ENCODE measurements at regions not wholly inside any gene's neighbourhood (a gene's known extent, or its start where the extent isn't known, plus 50 kb on each side); places are given as distances from the start of the nearest gene placed in this dataset.
"Not testable (repeated sequence)": the region's sequence is repeated elsewhere in the genome, so short reads cannot be mapped to it uniquely, and the experiment has no call there.

DNA sequence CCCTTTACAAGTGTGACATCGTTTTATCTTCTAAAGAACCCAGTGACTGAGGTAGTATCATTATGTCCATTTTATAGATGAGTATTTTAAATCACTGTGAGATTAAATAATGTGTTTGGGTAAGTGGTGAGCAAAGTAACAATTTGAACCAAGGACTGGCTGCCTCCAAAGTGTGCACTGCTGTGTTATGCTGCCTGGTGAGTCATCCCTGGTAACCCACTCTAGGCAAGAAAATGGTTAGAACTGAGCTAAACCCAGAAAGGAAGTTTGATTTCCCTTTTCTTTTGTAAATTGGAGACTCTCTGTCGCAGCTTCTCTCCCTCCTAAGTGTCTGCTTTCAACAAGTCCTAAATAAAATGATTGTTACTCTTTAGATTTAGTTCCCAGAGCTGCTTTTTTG is 342.8 kb upstream of the KAZN start:
- no peak overlapping the region for H3K9ac ChIP-seq (ENCODE audit: low read depth, low read length)
- no peaks in the 10 kb centered on the region for H3K9me3 ChIP-seq (ENCODE audit: control insufficient read depth, insufficient read depth, low read length)
- peaks cover 8% of the 10 kb centered on the region; the same call in 1 of the 2 replicates for H3K4me1 ChIP-seq (ENCODE audit: control insufficient read depth, insufficient read depth, low read length)
- H3K27me3 ChIP-seq (ENCODE audit: control insufficient read depth, insufficient read depth, low read length): no peaks in the 10 kb centered on the region
- H3K36me3 ChIP-seq (ENCODE audit: control insufficient read depth, insufficient read depth, low read length): no peaks in the 10 kb centered on the region
- no peak overlapping the region for H3K4me3 ChIP-seq (ENCODE audit: low read depth, low read length)
- H3K27ac ChIP-seq (ENCODE audit: low read depth, low read length): no peak overlapping the region

DNA sequence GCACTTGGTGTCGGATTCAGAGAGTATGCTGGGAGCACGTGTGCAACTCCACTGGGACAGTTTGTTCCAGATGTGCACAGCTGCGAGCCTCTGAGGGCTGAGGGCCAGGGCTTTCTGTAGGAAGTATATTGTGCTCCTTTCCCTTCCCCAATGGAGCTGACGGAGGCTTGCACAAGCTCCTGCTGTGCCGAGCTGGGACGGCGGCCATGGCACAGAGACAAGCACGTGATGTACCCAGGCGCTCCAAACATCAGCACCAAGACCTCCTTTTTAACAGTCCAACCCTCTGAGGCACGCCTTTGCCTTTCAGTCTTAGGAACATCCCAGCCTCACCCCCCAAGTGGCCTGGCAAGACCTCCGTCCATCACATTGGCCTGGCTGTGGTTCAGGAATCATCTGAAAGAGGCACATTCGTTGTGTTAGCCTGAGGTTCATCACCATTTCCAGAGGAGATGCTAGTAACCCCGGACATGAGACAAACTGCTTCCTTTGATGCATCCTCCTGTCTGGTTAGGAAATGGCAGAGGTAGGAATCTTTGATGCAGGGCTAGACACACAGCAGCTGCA is 339.2 kb upstream of the KAZN start:
- H3K27ac ChIP-seq (ENCODE audit: low read depth, low read length): no peak overlapping the region
- no peak overlapping the region for H3K9ac ChIP-seq (ENCODE audit: low read depth, low read length)
- H3K4me1 ChIP-seq (ENCODE audit: control insufficient read depth, insufficient read depth, low read length): peaks cover 8% of the 10 kb centered on the region; the same call in 1 of the 2 replicates
- no peaks in the 10 kb centered on the region for H3K27me3 ChIP-seq (ENCODE audit: control insufficient read depth, insufficient read depth, low read length)
- H3K9me3 ChIP-seq (ENCODE audit: control insufficient read depth, insufficient read depth, low read length): no peaks in the 10 kb centered on the region
- H3K36me3 ChIP-seq (ENCODE audit: control insufficient read depth, insufficient read depth, low read length): no peaks in the 10 kb centered on the region
- no peak overlapping the region for H3K4me3 ChIP-seq (ENCODE audit: low read depth, low read length)

DNA sequence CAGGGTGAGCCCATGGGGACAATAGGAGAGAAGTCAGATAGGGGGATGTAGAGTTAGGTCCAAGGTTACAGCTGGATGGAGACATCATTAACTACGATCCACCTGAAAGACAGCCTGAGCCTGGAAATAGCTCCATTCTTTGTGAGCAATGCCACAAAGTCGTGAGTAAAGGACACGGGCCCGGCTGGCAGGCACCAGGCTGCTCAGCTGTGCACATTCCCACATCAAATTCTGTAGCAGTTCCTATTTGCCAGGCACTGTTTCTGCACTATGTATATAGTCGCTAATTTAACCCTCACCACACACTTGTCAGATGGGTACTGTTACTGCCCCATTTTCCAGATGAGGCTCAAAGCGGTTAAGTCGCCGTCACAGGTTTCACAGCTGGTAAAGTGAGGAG is 338.0 kb upstream of the KAZN start:
- H3K9ac ChIP-seq (ENCODE audit: low read depth, low read length): no peak overlapping the region
- H3K4me1 ChIP-seq (ENCODE audit: control insufficient read depth, insufficient read depth, low read length): peaks cover 8% of the 10 kb centered on the region; the same call in 1 of the 2 replicates
- no peaks in the 10 kb centered on the region for H3K27me3 ChIP-seq (ENCODE audit: control insufficient read depth, insufficient read depth, low read length)
- no peak overlapping the region for H3K27ac ChIP-seq (ENCODE audit: low read depth, low read length)
- H3K4me3 ChIP-seq (ENCODE audit: low read depth, low read length): no peak overlapping the region
- H3K9me3 ChIP-seq (ENCODE audit: control insufficient read depth, insufficient read depth, low read length): no peaks in the 10 kb centered on the region
- no peaks in the 10 kb centered on the region for H3K36me3 ChIP-seq (ENCODE audit: control insufficient read depth, insufficient read depth, low read length)

DNA sequence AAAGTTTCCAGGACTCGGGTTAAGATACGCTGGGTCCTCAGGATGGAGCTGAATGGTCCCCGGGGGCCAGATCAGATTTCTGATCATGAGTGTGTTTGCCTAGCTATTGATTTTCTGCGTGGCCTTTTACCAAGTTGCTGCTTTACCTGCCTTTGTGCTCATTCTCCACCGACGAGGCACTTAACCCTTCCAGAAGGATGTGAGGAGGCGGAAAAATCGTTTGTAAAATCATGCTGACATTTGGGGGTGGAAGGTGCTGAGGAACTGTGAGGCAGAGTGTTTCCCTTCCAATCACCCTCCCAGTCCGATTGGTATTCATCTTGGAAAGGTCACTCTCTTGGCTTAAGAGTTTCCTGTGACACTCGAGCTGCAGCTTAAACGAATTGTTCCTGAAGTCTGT is 337.1 kb upstream of the KAZN start:
- Histone ChIP-seq H3K36me3 (ENCODE audit: control insufficient read depth, insufficient read depth, low read length) (no peaks in the 10 kb centered on the region), H3K27me3 (ENCODE audit: control insufficient read depth, insufficient read depth, low read length) (no peaks in the 10 kb centered on the region), H3K27ac (ENCODE audit: low read depth, low read length) (no peak overlapping the region), H3K9me3 (ENCODE audit: control insufficient read depth, insufficient read depth, low read length) (no peaks in the 10 kb centered on the region), H3K4me3 (ENCODE audit: low read depth, low read length) (no peak overlapping the region), H3K9ac (ENCODE audit: low read depth, low read length) (no peak overlapping the region), H3K4me1 (ENCODE audit: control insufficient read depth, insufficient read depth, low read length) (no peaks in the 10 kb centered on the region)

DNA sequence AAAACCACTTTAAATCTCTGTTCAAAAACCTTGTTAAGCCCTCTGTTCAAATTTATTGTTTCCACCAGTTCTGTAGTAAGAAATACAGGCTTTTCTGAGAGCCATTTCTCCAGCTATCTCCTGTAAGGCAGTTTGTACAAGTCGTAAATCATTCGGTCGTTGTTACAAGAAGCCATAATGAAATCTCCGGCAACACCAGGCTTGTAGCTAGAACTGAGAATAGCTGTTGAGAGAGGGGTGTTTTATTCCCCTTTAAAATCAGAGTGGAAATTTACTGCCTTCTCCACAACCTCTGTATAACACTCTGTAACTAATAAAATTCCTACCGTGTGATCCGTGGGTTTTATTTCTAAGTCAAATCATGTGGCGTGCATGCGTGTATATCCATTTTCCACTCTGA is 335.8 kb upstream of the KAZN start:
- H3K36me3 ChIP-seq (ENCODE audit: control insufficient read depth, insufficient read depth, low read length): no peaks in the 10 kb centered on the region
- no peaks in the 10 kb centered on the region for H3K27me3 ChIP-seq (ENCODE audit: control insufficient read depth, insufficient read depth, low read length)
- no peaks in the 10 kb centered on the region for H3K9me3 ChIP-seq (ENCODE audit: control insufficient read depth, insufficient read depth, low read length)
- no peaks in the 10 kb centered on the region for H3K4me1 ChIP-seq (ENCODE audit: control insufficient read depth, insufficient read depth, low read length)
- H3K27ac ChIP-seq (ENCODE audit: low read depth, low read length): no peak overlapping the region
- H3K4me3 ChIP-seq (ENCODE audit: low read depth, low read length): no peak overlapping the region
- H3K9ac ChIP-seq (ENCODE audit: low read depth, low read length): no peak overlapping the region

DNA sequence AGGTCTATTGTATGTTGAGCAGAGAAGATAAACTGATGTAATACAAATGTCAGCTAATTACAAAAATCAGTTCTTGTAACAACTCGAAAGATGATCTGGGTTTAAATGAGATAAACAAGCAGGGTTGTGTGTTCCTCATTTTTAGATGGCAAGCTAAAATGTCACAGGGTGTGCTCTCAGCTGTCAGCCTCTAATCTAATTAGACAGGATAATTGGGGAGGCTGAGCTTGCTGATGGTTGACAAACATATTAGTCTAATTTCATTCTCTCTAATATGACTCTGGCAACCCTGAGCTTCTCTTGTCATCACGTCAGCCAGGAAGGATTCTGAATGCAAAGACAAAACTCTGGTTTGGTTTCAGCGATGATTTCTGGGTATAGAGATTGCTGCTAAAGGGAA is 335.3 kb upstream of the KAZN start:
- Histone ChIP-seq H3K9ac (ENCODE audit: low read depth, low read length) (no peak overlapping the region), H3K9me3 (ENCODE audit: control insufficient read depth, insufficient read depth, low read length) (no peaks in the 10 kb centered on the region), H3K4me3 (ENCODE audit: low read depth, low read length) (no peak overlapping the region), H3K27me3 (ENCODE audit: control insufficient read depth, insufficient read depth, low read length) (no peaks in the 10 kb centered on the region), H3K36me3 (ENCODE audit: control insufficient read depth, insufficient read depth, low read length) (no peaks in the 10 kb centered on the region), H3K4me1 (ENCODE audit: control insufficient read depth, insufficient read depth, low read length) (no peaks in the 10 kb centered on the region), H3K27ac (ENCODE audit: low read depth, low read length) (no peak overlapping the region)

DNA sequence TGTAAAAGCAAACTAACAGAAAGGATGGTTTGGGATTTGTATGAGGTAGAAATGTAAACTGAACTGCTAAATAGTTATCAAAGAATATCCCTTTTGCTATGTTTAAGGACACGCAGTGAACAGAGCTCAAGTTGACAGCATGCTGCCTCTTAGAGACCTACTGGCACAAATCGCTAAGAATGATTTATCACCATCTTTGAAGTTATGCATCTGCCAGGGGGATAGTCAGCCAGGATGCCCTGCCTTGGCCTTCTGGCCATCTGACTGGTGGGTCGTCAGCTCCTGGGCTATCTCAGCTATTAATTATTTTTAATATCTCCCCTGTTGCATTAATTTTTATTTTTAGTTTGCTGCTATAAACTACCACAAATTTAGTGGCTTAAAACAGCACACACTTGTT is 334.8 kb upstream of the KAZN start:
- no peak overlapping the region for H3K27ac ChIP-seq (ENCODE audit: low read depth, low read length)
- H3K9me3 ChIP-seq (ENCODE audit: control insufficient read depth, insufficient read depth, low read length): no peaks in the 10 kb centered on the region
- no peaks in the 10 kb centered on the region for H3K36me3 ChIP-seq (ENCODE audit: control insufficient read depth, insufficient read depth, low read length)
- H3K4me1 ChIP-seq (ENCODE audit: control insufficient read depth, insufficient read depth, low read length): no peaks in the 10 kb centered on the region
- no peak overlapping the region for H3K4me3 ChIP-seq (ENCODE audit: low read depth, low read length)
- no peak overlapping the region for H3K9ac ChIP-seq (ENCODE audit: low read depth, low read length)
- H3K27me3 ChIP-seq (ENCODE audit: control insufficient read depth, insufficient read depth, low read length): no peaks in the 10 kb centered on the region

DNA sequence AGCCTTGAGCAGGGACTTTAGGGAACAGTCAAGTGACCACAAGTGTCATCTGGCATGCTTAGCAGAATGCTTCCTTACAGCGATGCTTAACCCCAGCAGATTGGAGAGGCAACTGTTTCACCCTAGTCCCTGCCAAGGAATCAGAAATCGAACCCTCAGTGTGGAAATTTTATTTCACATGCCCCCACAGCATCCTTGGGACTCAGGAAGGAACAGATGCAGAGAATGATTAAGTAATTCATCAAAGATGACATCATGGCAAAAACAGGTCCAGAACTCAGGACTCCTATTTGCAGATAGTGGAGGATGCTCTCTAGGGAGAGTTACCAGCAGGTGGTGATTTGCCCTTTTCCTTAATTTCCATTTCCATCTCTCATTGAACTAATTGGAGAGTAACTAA is 333.0 kb upstream of the KAZN start:
- Histone ChIP-seq H3K27ac (ENCODE audit: low read depth, low read length) (no peak overlapping the region), H3K4me1 (ENCODE audit: control insufficient read depth, insufficient read depth, low read length) (no peaks in the 10 kb centered on the region), H3K4me3 (ENCODE audit: low read depth, low read length) (no peak overlapping the region), H3K9me3 (ENCODE audit: control insufficient read depth, insufficient read depth, low read length) (no peaks in the 10 kb centered on the region), H3K36me3 (ENCODE audit: control insufficient read depth, insufficient read depth, low read length) (no peaks in the 10 kb centered on the region), H3K9ac (ENCODE audit: low read depth, low read length) (no peak overlapping the region), H3K27me3 (ENCODE audit: control insufficient read depth, insufficient read depth, low read length) (no peaks in the 10 kb centered on the region)

DNA sequence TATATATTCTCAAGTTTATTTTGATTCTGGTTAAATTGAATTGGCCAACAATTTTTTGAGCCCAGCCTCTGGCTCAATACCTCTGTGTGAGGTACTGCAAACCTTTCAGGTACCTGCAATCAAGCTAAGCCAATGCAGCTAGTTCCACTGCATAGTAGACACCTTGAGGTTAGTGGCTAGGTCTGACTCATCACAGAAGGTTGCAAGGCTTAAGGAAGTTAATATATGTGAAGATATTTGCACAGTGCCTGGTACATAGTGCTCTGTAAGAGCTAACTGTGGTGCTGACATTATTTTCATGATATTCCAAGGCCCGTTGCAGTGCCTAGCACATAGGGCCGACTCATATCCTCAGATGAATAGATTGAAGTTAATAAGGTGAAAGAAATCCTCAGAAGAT is 330.5 kb upstream of the KAZN start:
- Histone ChIP-seq H3K27me3 (ENCODE audit: control insufficient read depth, insufficient read depth, low read length) (no peaks in the 10 kb centered on the region), H3K27ac (ENCODE audit: low read depth, low read length) (no peak overlapping the region), H3K4me1 (ENCODE audit: control insufficient read depth, insufficient read depth, low read length) (no peaks in the 10 kb centered on the region), H3K4me3 (ENCODE audit: low read depth, low read length) (no peak overlapping the region), H3K36me3 (ENCODE audit: control insufficient read depth, insufficient read depth, low read length) (no peaks in the 10 kb centered on the region), H3K9ac (ENCODE audit: low read depth, low read length) (no peak overlapping the region), H3K9me3 (ENCODE audit: control insufficient read depth, insufficient read depth, low read length) (no peaks in the 10 kb centered on the region)

DNA sequence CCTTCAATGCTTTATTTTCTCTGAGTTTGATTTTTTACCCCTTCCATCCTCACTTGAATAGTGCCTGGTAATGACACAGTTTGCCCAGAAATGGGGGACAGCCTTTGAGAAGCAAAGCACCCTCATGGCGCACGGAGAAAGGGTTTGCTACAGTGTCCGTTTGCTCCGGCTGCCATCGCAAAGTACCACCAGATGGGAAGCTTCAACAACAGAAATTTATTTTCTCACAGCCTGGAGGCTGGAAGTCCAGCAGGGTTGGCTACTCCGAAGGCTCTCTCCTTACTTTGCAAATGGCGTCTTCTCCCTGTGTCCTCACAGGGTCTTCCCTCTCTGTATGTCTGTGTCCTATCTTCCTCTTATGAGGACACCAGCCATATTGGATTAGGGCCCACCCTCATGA is 327.7 kb upstream of the KAZN start:
- H3K4me1 ChIP-seq (ENCODE audit: control insufficient read depth, insufficient read depth, low read length): no peaks in the 10 kb centered on the region
- no peak overlapping the region for H3K27ac ChIP-seq (ENCODE audit: low read depth, low read length)
- no peaks in the 10 kb centered on the region for H3K9me3 ChIP-seq (ENCODE audit: control insufficient read depth, insufficient read depth, low read length)
- H3K27me3 ChIP-seq (ENCODE audit: control insufficient read depth, insufficient read depth, low read length): no peaks in the 10 kb centered on the region
- no peak overlapping the region for H3K9ac ChIP-seq (ENCODE audit: low read depth, low read length)
- H3K4me3 ChIP-seq (ENCODE audit: low read depth, low read length): no peak overlapping the region
- H3K36me3 ChIP-seq (ENCODE audit: control insufficient read depth, insufficient read depth, low read length): no peaks in the 10 kb centered on the region

DNA sequence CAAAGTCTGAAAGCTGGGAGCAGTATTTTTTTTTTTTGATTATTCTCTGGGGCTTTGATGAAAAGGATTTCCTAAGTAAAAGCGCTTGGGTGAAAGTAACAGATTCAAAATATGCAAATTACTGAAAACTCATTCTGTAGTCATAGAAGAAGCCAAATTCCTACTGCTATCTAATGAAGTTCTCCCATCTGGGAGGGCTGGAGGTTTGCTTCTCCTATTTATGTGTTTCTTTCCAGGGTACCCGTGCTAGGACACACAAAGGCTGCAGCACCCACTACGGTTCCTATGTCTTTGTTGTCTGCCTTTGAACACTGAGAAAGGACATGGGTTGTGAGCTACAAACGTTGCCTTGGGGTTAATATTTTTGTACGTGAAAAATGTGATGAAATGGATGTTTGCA is 324.7 kb upstream of the KAZN start:
- Histone ChIP-seq H3K9ac (ENCODE audit: low read depth, low read length) (no peak overlapping the region), H3K4me3 (ENCODE audit: low read depth, low read length) (no peak overlapping the region), H3K27ac (ENCODE audit: low read depth, low read length) (no peak overlapping the region), H3K9me3 (ENCODE audit: control insufficient read depth, insufficient read depth, low read length) (no peaks in the 10 kb centered on the region), H3K4me1 (ENCODE audit: control insufficient read depth, insufficient read depth, low read length) (no peaks in the 10 kb centered on the region), H3K27me3 (ENCODE audit: control insufficient read depth, insufficient read depth, low read length) (no peaks in the 10 kb centered on the region), H3K36me3 (ENCODE audit: control insufficient read depth, insufficient read depth, low read length) (no peaks in the 10 kb centered on the region)

DNA sequence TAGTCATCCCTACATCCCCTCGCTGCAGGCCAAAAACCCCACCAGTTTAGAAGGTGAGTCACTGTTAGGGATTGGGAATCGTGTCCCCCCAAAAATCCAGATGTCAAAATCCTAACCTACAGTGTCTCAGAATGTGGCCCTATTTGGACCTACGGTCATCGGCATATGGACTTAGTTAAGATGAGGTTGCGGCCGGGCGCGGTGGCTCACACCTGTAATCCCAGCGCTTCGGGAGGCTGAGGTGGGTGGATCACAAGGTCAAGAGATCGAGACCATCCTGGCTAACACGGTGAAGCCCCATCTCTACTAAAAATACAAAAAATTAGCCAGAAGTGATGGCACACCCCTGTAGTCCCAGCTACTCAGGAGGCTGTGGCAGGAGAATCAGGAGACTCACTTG is 318.6 kb upstream of the KAZN start:
- not testable (repeated sequence) for H3K27me3 ChIP-seq (ENCODE audit: control insufficient read depth, insufficient read depth, low read length); H3K9ac ChIP-seq (ENCODE audit: low read depth, low read length); H3K4me3 ChIP-seq (ENCODE audit: low read depth, low read length); H3K4me1 ChIP-seq (ENCODE audit: control insufficient read depth, insufficient read depth, low read length); H3K27ac ChIP-seq (ENCODE audit: low read depth, low read length); H3K36me3 ChIP-seq (ENCODE audit: control insufficient read depth, insufficient read depth, low read length); H3K9me3 ChIP-seq (ENCODE audit: control insufficient read depth, insufficient read depth, low read length)
